Mesenchymal stem cell (in vitro differentiated cells and primary cell): ENCODE measurements at regions not wholly inside any gene's neighbourhood (a gene's known extent, or its start where the extent isn't known, plus 50 kb on each side); places are given as distances from the start of the nearest gene placed in this dataset.

Source experiments
- DNase-seq: peaks from one replicate; pipeline ENCODE4 v3.0.0-alpha.2; 2013
- H2AFZ ChIP-seq: one replicate; pipeline ENCODE4 v1.6.1; 2013; ENCODE audit warnings: low read depth, mild to moderate bottlenecking, control low read depth, inconsistent platforms, low read length, moderate library complexity
- H2AK5ac ChIP-seq: 2 replicates; pipeline ENCODE4 v1.6.1; 2013; ENCODE audit warnings: low read length, moderate library complexity, mild to moderate bottlenecking, inconsistent platforms; ENCODE audit not compliant: severe bottlenecking
- H2BK120ac ChIP-seq: one replicate; pipeline ENCODE4 v1.6.1; 2013; ENCODE audit warnings: low read depth, mild to moderate bottlenecking, inconsistent platforms, low read length, moderate library complexity
- H2BK12ac ChIP-seq, 2 experiments: one replicate each; pipeline ENCODE4 v1.6.1; 2013; ENCODE audit warnings: inconsistent platforms in 2 of 2, low read length in 2 of 2, mild to moderate bottlenecking in 2 of 2, moderate library complexity in 2 of 2, control low read depth in 1 of 2
- H2BK15ac ChIP-seq: one replicate; pipeline ENCODE4 v1.6.1; 2013; ENCODE audit warnings: mild to moderate bottlenecking, low read depth, inconsistent platforms; ENCODE audit not compliant: poor library complexity, severe bottlenecking
- H2BK5ac ChIP-seq: 2 replicates; pipeline ENCODE4 v1.6.1; 2013; ENCODE audit warnings: low read depth, mild to moderate bottlenecking, low read length, control low read depth, inconsistent platforms; ENCODE audit not compliant: poor library complexity, severe bottlenecking
- H3K14ac ChIP-seq, 2 experiments: one replicate each; pipeline ENCODE4 v1.6.1; 2013; ENCODE audit warnings: inconsistent platforms in 2 of 2, low read length in 2 of 2, control low read depth in 1 of 2, mild to moderate bottlenecking in 1 of 2, moderate library complexity in 1 of 2
- H3K18ac ChIP-seq, 2 experiments: one replicate each; pipeline ENCODE4 v1.6.1; 2013; ENCODE audit warnings: inconsistent platforms in 2 of 2, low read length in 2 of 2, control low read depth in 1 of 2, low read depth in 1 of 2, mild to moderate bottlenecking in 1 of 2
- H3K23ac ChIP-seq, 2 experiments: one replicate each; pipeline ENCODE4 v1.6.1; 2013; ENCODE audit warnings: inconsistent platforms in 2 of 2, low read length in 2 of 2, mild to moderate bottlenecking in 2 of 2, moderate library complexity in 2 of 2, control low read depth in 1 of 2
- H3K27ac ChIP-seq: 2 replicates; pipeline ENCODE4 v1.5.1; 2013; ENCODE audit warnings: mild to moderate bottlenecking, moderate library complexity, low read length, control low read depth, inconsistent platforms; ENCODE audit not compliant: poor library complexity, severe bottlenecking
- H3K27me3 ChIP-seq, 2 experiments: 2 replicates each; pipeline versions ENCODE4 v1.6.1 to v1.7.0; 2013; ENCODE audit warnings: low read length in 2 of 2, mild to moderate bottlenecking in 2 of 2, moderate library complexity in 2 of 2, control low read depth in 1 of 2, inconsistent platforms in 1 of 2; ENCODE audit not compliant: control insufficient read depth in 1 of 2, insufficient read depth in 1 of 2
- H3K36me3 ChIP-seq, 2 experiments: 2 replicates each; pipeline versions ENCODE4 v1.6.1 to v1.7.0; 2013; ENCODE audit warnings: low read length in 2 of 2, control low read depth in 1 of 2, inconsistent platforms in 1 of 2, low read depth in 1 of 2, mild to moderate bottlenecking in 1 of 2; ENCODE audit not compliant: insufficient read depth in 2 of 2, control insufficient read depth in 1 of 2
- H3K4ac ChIP-seq, 2 experiments: one replicate each; pipeline ENCODE4 v1.6.1; 2013; ENCODE audit warnings: inconsistent platforms in 2 of 2, low read length in 2 of 2, mild to moderate bottlenecking in 2 of 2, moderate library complexity in 2 of 2, control low read depth in 1 of 2, low read depth in 1 of 2
- H3K4me1 ChIP-seq: 2 replicates; pipeline ENCODE4 v1.6.1; 2013; ENCODE audit warnings: low read depth, low read length, control low read depth; ENCODE audit not compliant: control insufficient read depth, insufficient read depth
- H3K4me2 ChIP-seq: 2 replicates; pipeline ENCODE4 v1.6.1; 2013; ENCODE audit warnings: low read length, mild to moderate bottlenecking, inconsistent platforms; ENCODE audit not compliant: poor library complexity, severe bottlenecking
- H3K4me3 ChIP-seq, 2 experiments: 2 replicates each; pipeline versions ENCODE4 v1.5.1 to v1.7.0; 2013; ENCODE audit warnings: low read length in 2 of 2, mild to moderate bottlenecking in 2 of 2, control low read depth in 1 of 2, low read depth in 1 of 2; ENCODE audit not compliant: insufficient read depth in 1 of 2
- H3K79me1 ChIP-seq: replicated peaks from 2 replicates; pipeline ENCODE4 v1.6.1; 2013; ENCODE audit warnings: mild to moderate bottlenecking, control low read depth, low read length, inconsistent platforms; ENCODE audit not compliant: poor library complexity, severe bottlenecking
- H3K9ac ChIP-seq: 2 replicates; pipeline ENCODE4 v1.7.0; 2013; ENCODE audit warnings: mild to moderate bottlenecking, low read length, moderate library complexity
- H3K9me3 ChIP-seq: 2 replicates; pipeline ENCODE4 v1.7.0; 2013; ENCODE audit warnings: mild to moderate bottlenecking, low read length; ENCODE audit not compliant: control insufficient read depth
- H4K8ac ChIP-seq: one replicate; pipeline ENCODE4 v1.6.1; 2013; ENCODE audit warnings: inconsistent platforms, mild to moderate bottlenecking, low read length, moderate library complexity
- H4K91ac ChIP-seq: one replicate; pipeline ENCODE4 v1.6.1; 2013; ENCODE audit warnings: mild to moderate bottlenecking, low read length, inconsistent platforms
- WGBS: methylation state at CpG from one replicate; pipeline ENCODE4 v1.1.7; 2013; ENCODE audit warnings: mixed read lengths; 5-methylcytosine and 5-hydroxymethylcytosine counted together

DNA sequence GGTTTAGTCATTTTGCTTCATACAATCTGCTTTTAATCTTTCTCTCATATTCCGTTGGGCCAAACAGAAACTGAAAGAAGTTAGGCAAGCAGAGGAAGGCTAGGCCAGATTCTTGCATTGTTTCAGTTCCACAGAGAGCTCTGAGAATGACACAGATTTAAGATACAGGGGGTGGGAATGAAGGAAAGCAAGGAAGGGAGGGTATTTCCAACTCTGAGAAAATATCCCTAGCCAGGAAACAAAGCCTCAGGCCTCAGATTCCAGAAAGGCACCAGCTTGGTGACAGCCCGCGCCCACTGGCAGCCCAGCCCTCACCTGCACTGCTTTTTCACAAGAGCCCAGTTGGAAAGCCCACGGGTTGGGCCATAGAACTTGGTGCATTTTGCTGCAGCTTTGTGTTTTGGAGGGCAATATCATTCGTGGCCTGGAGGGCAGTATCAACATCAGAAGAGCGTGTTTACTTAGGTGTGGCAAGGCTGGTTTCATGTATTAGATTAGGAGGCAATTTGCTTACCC is 63.5 kb downstream of the ENC1 start:
- Histone ChIP-seq H3K4me3 (no peak overlapping the region), H2AK5ac (no peak overlapping the region), H2BK15ac (peak overlapping the region; percentile 73), H2BK120ac (no peak overlapping the region), H2BK5ac (no peak overlapping the region), H3K14ac (no peak overlapping the region), H3K4ac (no peak overlapping the region), H3K18ac (peak overlapping the region; percentile 63 to 81), H3K27ac (peak overlapping the region; percentile 39), H3K9ac (peak overlapping the region; percentile 49), H4K8ac (no peak overlapping the region), H3K23ac (peak overlapping the region in 1 of 2 experiments; percentile 59), H3K79me1 (no peaks in the 10 kb centered on the region), H3K4me1 (peaks cover 10% of the 10 kb centered on the region), H2BK12ac (peak overlapping the region in 1 of 2 experiments; percentile 89), H3K9me3 (no peaks in the 10 kb centered on the region), H3K27me3 (no peaks in the 10 kb centered on the region), H3K36me3 (no peaks in the 10 kb centered on the region), H4K91ac (no peak overlapping the region), H2AFZ (no peak overlapping the region), H3K4me2 (no peak overlapping the region)
- peak; percentile 58 for DNase-seq
- WGBS, result 84% methylated on average over 6 of the region's 6 CpGs

DNA sequence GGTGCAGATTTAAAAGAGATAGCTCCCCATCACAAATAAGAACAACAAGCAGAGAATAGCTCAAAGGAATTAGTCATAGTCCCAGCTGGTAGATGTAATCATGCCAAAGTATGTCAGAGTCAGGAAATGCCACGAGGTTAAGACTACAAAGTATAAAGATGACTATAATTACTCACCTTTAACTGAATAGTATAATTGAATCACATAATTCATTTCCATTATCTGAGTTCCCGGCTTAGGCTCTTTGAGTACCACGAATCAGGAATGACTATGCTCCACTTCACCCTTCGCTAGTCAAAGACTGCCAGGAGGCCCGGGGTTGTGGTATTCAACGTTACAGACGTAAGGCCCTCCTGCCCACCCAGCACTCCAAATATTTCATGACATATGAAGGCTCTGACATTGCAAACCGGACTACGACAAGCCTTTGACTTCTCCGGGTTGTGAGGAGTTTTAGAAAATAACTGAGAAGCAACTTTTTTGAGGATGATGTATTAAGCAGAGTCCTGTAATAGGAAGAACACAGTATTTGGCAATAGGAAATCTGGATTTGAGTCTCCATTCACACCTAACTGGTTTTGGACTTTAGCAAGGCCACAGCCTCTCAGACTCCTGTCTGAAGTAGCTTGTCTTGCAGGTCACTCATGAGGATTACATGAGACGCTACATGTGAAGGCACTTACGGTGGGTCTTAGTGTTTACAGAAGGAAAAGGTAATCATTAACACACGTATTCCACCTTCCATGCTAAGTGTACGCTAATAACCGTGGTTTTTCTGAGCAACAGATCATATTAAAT is 64.6 kb downstream of the ENC1 start:
- Histone ChIP-seq H3K79me1 (no peaks in the 10 kb centered on the region), H3K4me1 (peaks cover 10% of the 10 kb centered on the region), H2BK5ac (peak overlapping the region; percentile 75), H3K4me2 (no peak overlapping the region), H3K23ac (no peak overlapping the region), H4K91ac (no peak overlapping the region), H3K4me3 (peak overlapping the region in 1 of 2 experiments; percentile 2), H3K14ac (no peak overlapping the region), H3K9me3 (no peaks in the 10 kb centered on the region), H3K9ac (peak overlapping the region; percentile 49), H2BK12ac (peak overlapping the region; percentile 25 to 71), H2BK15ac (no peak overlapping the region), H2AK5ac (peak overlapping the region; percentile 44), H2BK120ac (no peak overlapping the region), H2AFZ (no peak overlapping the region), H3K36me3 (no peaks in the 10 kb centered on the region), H3K27ac (peak overlapping the region; percentile 83), H3K27me3 (no peaks in the 10 kb centered on the region), H3K18ac (peak overlapping the region in 1 of 2 experiments; percentile 27), H3K4ac (peak overlapping the region in 1 of 2 experiments; percentile 44), H4K8ac (no peak overlapping the region)
- peak; percentile 73 for DNase-seq
- 63% methylated on average over 13 of the region's 15 CpGs for WGBS

DNA sequence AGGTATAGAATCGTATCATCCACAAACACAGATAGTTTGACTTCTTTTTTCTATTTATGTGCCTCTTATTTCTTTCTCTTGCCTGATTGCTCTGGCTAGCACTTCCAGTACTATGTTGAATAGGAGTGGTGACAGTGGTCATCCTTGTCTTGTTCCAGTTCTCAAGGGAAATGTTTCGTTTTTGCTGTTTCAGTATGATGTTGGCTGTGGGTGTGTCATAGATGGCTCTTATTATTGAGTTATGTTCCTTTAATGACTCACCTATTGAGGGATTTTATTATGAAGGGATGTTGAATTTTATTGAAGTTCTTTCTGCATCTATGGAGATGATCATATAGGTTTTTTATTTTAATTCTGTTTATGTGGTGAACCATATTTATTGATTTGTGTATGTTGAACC is 70.3 kb downstream of the ENC1 start:
- Histone ChIP-seq H3K4me1 (peaks cover 2% of the 10 kb centered on the region), H3K27me3 (no peaks in the 10 kb centered on the region), H3K36me3 (no peaks in the 10 kb centered on the region), H2BK120ac (no peak overlapping the region), H3K4ac (no peak overlapping the region), H4K8ac (no peak overlapping the region), H3K18ac (no peak overlapping the region), H2BK12ac (no peak overlapping the region), H4K91ac (no peak overlapping the region), H3K14ac (no peak overlapping the region), H2AFZ (no peak overlapping the region), H3K9me3 (peaks cover 4% of the 10 kb centered on the region), H3K4me2 (no peak overlapping the region), H2BK5ac (no peak overlapping the region), H2BK15ac (no peak overlapping the region), H3K79me1 (no peaks in the 10 kb centered on the region), H3K9ac (no peak overlapping the region), H2AK5ac (no peak overlapping the region), H3K4me3 (no peak overlapping the region), H3K27ac (no peak overlapping the region), H3K23ac (no peak overlapping the region)
- 86% methylated on average over 2 of the region's 2 CpGs for WGBS
- no peak for DNase-seq

DNA sequence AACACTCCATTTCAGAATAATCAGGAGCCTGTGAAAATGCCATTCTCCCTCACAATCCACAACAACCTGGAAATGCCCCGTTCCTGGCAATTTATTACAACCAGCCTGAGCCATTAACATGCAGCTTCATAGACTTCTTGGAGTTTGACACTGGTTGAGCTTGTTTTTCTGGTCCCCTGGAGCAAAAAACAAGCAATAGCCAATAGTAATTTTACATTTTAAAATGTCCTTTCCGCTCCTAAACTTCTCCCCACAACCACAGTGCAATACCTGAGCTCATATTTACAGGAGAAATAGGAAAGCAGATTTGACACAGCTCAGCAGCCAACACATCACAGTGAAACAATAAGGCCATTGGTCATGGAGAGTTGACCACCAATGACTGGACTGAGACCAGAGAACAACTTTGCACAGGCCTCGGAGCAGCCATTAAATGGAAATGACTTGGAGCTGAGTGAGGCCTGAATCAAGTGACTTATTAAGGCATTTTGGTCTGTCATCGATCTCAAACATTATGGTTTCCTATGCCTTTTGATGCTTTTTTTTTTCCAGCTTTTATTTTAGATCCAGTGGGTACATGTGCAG is 73.0 kb downstream of the ENC1 start:
- no peak overlapping the region for H3K18ac ChIP-seq
- 86% methylated on average over 4 of the region's 4 CpGs for WGBS
- H3K27ac ChIP-seq, result no peak overlapping the region
- H2BK15ac ChIP-seq, result no peak overlapping the region
- H3K9ac ChIP-seq, result no peak overlapping the region
- H4K91ac ChIP-seq, result no peak overlapping the region
- no peak overlapping the region for H3K4ac ChIP-seq
- no peak overlapping the region for H2BK120ac ChIP-seq
- H3K79me1 ChIP-seq, result no peaks in the 10 kb centered on the region
- H3K23ac ChIP-seq, result no peak overlapping the region
- peaks cover 4% of the 10 kb centered on the region for H3K9me3 ChIP-seq
- no peak overlapping the region for H3K4me2 ChIP-seq
- no peak overlapping the region for H3K14ac ChIP-seq
- no peak for DNase-seq
- no peak overlapping the region for H2AK5ac ChIP-seq
- H2BK5ac ChIP-seq, result no peak overlapping the region
- no peak overlapping the region for H2AFZ ChIP-seq
- no peak overlapping the region for H2BK12ac ChIP-seq
- no peaks in the 10 kb centered on the region for H3K4me1 ChIP-seq
- H3K36me3 ChIP-seq, result no peaks in the 10 kb centered on the region
- no peak overlapping the region for H3K4me3 ChIP-seq
- H3K27me3 ChIP-seq, result no peaks in the 10 kb centered on the region
- no peak overlapping the region for H4K8ac ChIP-seq
